ENCODE measurements at regions not wholly inside any gene's neighbourhood (a gene's known extent, or its start where the extent isn't known, plus 50 kb on each side); places are given as distances from the start of the nearest gene placed in this dataset.
"Not testable (repeated sequence)": the region's sequence is repeated elsewhere in the genome, so short reads cannot be mapped to it uniquely, and the experiment has no call there.

- H3K27me3 ChIP-seq, result no peaks in the 10 kb centered on the region
- no peaks in the 10 kb centered on the region for H3K9me3 ChIP-seq
- WGBS, 2 donors, result 100% methylated on average over 3 of the region's 12 CpGs
- TF ChIP-seq CTCF (IDR thresholded peaks at IDR 0.05), result no peak
- TF ChIP-seq POLR2A (IDR thresholded peaks at IDR 0.05), result no peak
- no peaks in the 10 kb centered on the region for H3K36me3 ChIP-seq
- DNase-seq, result no peak
- H3K4me1 ChIP-seq, result peaks cover 0 to 10% (median 4%) of the 10 kb centered on the region in 3 donors
- intact Hi-C loops (cut with DNase I), result no loop called here
- H3K4me3 ChIP-seq, result no peak overlapping the region
- no peak overlapping the region for H3K27ac ChIP-seq
Measured at GRCh38 chr11:67795746-67796145, 121.3 kb upstream of the ALDH3B2 start.

- intact Hi-C loops (cut with DNase I); H3K27ac ChIP-seq; H3K27me3 ChIP-seq; H3K36me3 ChIP-seq; H3K4me1 ChIP-seq; DNase-seq; H3K4me3 ChIP-seq; H3K9me3 ChIP-seq: not testable (repeated sequence)
- 65 to 83% methylated on average over 3 to 8 of the region's 8 CpGs for WGBS, 2 donors
Measured at GRCh38 chr11:67793750-67794149, 119.3 kb upstream of the ALDH3B2 start.

- H3K4me3 ChIP-seq; intact Hi-C loops (cut with DNase I); H3K36me3 ChIP-seq; H3K27me3 ChIP-seq; DNase-seq; H3K9me3 ChIP-seq; H3K27ac ChIP-seq: not testable (repeated sequence)
- WGBS, 2 donors, result 8 to 26% methylated on average over 17 to 18 of the region's 26 CpGs
- TF ChIP-seq CTCF (IDR thresholded peaks at IDR 0.05), result peak in 5 of 6 experiments; percentile 54 to 63 (median 55)
- H3K4me1 ChIP-seq, result peaks cover 0 to 13% (median 4%) of the 10 kb centered on the region in 3 donors
Measured at GRCh38 chr11:67792273-67792990, 118.0 kb upstream of the ALDH3B2 start.

GRCh38 chr11:67791598-67792170, 117.3 kb upstream of the ALDH3B2 start:
- H3K4me3 ChIP-seq; H3K9me3 ChIP-seq; H3K27ac ChIP-seq; H3K36me3 ChIP-seq; intact Hi-C loops (cut with DNase I); H3K27me3 ChIP-seq; DNase-seq: not testable (repeated sequence)
- 29 to 39% methylated on average over 11 of the region's 11 CpGs for WGBS, 2 donors
- H3K4me1 ChIP-seq, result peaks cover 0 to 13% (median 4%) of the 10 kb centered on the region in 3 donors

GRCh38 chr11:67788341-67788695, 113.9 kb upstream of the ALDH3B2 start:
- DNase-seq; H3K27me3 ChIP-seq; H3K4me3 ChIP-seq; H3K27ac ChIP-seq; H3K36me3 ChIP-seq; intact Hi-C loops (cut with DNase I); H3K9me3 ChIP-seq: not testable (repeated sequence)
- WGBS, 2 donors, result no CpG with 5 or more reads among the region's 5 CpGs
- peaks cover 0 to 13% (median 4%) of the 10 kb centered on the region in 3 donors for H3K4me1 ChIP-seq

GRCh38 chr11:67787681-67788340, 113.4 kb upstream of the ALDH3B2 start:
- H3K36me3 ChIP-seq; H3K9me3 ChIP-seq; H3K27ac ChIP-seq; H3K27me3 ChIP-seq; DNase-seq; H3K4me3 ChIP-seq; intact Hi-C loops (cut with DNase I): not testable (repeated sequence)
- 6% methylated on average over 3 of the region's 19 CpGs; no CpG with 5 or more reads in 1 of the 2 donors for WGBS, 2 donors
- H3K4me1 ChIP-seq, result peaks cover 0 to 13% (median 4%) of the 10 kb centered on the region in 3 donors

- H3K9me3 ChIP-seq; H3K27me3 ChIP-seq; DNase-seq; H3K36me3 ChIP-seq; intact Hi-C loops (cut with DNase I); H3K4me3 ChIP-seq; H3K27ac ChIP-seq; H3K4me1 ChIP-seq: not testable (repeated sequence)
- WGBS, 2 donors, result 66 to 81% methylated on average over 2 of the region's 2 CpGs
Measured at GRCh38 chr11:67781967-67782366, 107.5 kb upstream of the ALDH3B2 start.

GRCh38 chr11:67781506-67781905, 107.1 kb upstream of the ALDH3B2 start:
- WGBS, 2 donors, result 81 to 92% methylated on average over 1 to 2 of the region's 2 CpGs
- H3K9me3 ChIP-seq; H3K4me3 ChIP-seq; H3K27me3 ChIP-seq; H3K27ac ChIP-seq; H3K36me3 ChIP-seq; DNase-seq; intact Hi-C loops (cut with DNase I); H3K4me1 ChIP-seq: not testable (repeated sequence)

Data from esophagus squamous epithelium (tissue), 5 donors.